Activated CD4-positive, alpha-beta T cell treated with anti-CD3 and anti-CD28 coated beads, Interleukin-2, amount 10 ng/mL, durations not matched to agents 7 days and 5 days (primary cell): ENCODE measurements at regions not wholly inside any gene's neighbourhood (a gene's known extent, or its start where the extent isn't known, plus 50 kb on each side); places are given as distances from the start of the nearest gene placed in this dataset.
"Not testable (repeated sequence)": the region's sequence is repeated elsewhere in the genome, so short reads cannot be mapped to it uniquely, and the experiment has no call there.

ENCODE experiments used
- CTCF ChIA-PET: fragments of 350-600 bp; sonication (Branson Sonifier 250); formaldehyde crosslinking; loops from one replicate; lab custom pipeline; 2021; ENCODE audit warnings: antibody characterized with exemption; lab: Charles Lee
- POLR2A ChIA-PET: fragments of 350-600 bp; sonication (Branson Sonifier 250); formaldehyde crosslinking; loops from one replicate; lab custom pipeline; 2021; ENCODE audit warnings: antibody characterized with exemption; lab: Charles Lee
- DNase-seq: peaks from one replicate; pipeline ENCODE4 v3.0.0-alpha.2; 2020
- H3K27ac Mint-ChIP-seq: one replicate; pipeline ENCODE4 v1.8.0; 2021; ENCODE audit warnings: mild to moderate bottlenecking, moderate library complexity, mixed read lengths
- H3K27me3 Mint-ChIP-seq: one replicate; pipeline ENCODE4 v1.8.0; 2021; ENCODE audit warnings: mixed read lengths
- H3K36me3 Mint-ChIP-seq: one replicate; pipeline ENCODE4 v1.8.0; 2021; ENCODE audit warnings: low read depth, mixed read lengths
- H3K4me1 Mint-ChIP-seq: one replicate; pipeline ENCODE4 v1.8.0; 2021; ENCODE audit warnings: mixed read lengths
- H3K4me3 Mint-ChIP-seq: one replicate; pipeline ENCODE4 v1.8.0; 2021; ENCODE audit warnings: mild to moderate bottlenecking, moderate library complexity, mixed read lengths
- H3K9me3 Mint-ChIP-seq: one replicate; pipeline ENCODE4 v1.8.0; 2021; ENCODE audit warnings: mixed read lengths

GRCh38 chr11:49702121-49702520, 250.1 kb upstream of the OR4C13 start:
- H3K27ac Mint-ChIP-seq, H3K36me3 Mint-ChIP-seq, H3K4me1 Mint-ChIP-seq, H3K4me3 Mint-ChIP-seq, H3K27me3 Mint-ChIP-seq, CTCF ChIA-PET, POLR2A ChIA-PET, DNase-seq: not testable (repeated sequence)
- H3K9me3 Mint-ChIP-seq = peaks cover 11% of the 10 kb centered on the region

- CTCF ChIA-PET, H3K4me3 Mint-ChIP-seq, H3K27me3 Mint-ChIP-seq, H3K4me1 Mint-ChIP-seq, H3K27ac Mint-ChIP-seq, H3K36me3 Mint-ChIP-seq, H3K9me3 Mint-ChIP-seq, DNase-seq, POLR2A ChIA-PET: not testable (repeated sequence)
Observed at GRCh38 chr11:49750447-49750846, 201.7 kb upstream of the OR4C13 start.

- H3K9me3 Mint-ChIP-seq = not testable (repeated sequence)
Observed at GRCh38 chr11:49750960-49751359, 201.2 kb upstream of the OR4C13 start.

DNA sequence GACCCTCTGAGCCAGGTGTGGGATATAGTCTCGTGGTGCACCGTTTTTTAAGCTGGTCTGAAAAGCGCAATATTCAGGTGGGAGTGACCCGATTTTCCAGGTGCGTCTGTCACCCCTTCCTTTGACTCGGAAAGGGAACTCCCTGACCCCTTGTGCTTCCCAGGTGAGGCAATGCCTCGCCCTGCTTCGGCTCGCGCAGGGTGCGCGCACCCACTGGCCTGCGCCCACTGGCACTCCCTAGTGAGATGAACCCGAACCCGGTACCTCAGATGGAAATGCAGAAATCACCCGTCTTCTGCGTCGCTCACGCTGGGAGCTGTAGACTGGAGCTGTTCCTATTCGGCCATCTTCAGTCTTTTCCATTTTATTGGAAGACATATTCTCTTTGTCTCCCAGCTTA, 171.4 kb upstream of the OR4C13 start:
- H3K36me3 Mint-ChIP-seq, H3K4me1 Mint-ChIP-seq, H3K27ac Mint-ChIP-seq, H3K4me3 Mint-ChIP-seq, H3K9me3 Mint-ChIP-seq, H3K27me3 Mint-ChIP-seq, POLR2A ChIA-PET, DNase-seq, CTCF ChIA-PET: not testable (repeated sequence)

More at GRCh38 chr11:49750960-49751359, 201.2 kb upstream of the OR4C13 start:
- H3K4me3 Mint-ChIP-seq, H3K36me3 Mint-ChIP-seq, H3K4me1 Mint-ChIP-seq, H3K27me3 Mint-ChIP-seq, DNase-seq, CTCF ChIA-PET, H3K27ac Mint-ChIP-seq, POLR2A ChIA-PET: not testable (repeated sequence)

DNA sequence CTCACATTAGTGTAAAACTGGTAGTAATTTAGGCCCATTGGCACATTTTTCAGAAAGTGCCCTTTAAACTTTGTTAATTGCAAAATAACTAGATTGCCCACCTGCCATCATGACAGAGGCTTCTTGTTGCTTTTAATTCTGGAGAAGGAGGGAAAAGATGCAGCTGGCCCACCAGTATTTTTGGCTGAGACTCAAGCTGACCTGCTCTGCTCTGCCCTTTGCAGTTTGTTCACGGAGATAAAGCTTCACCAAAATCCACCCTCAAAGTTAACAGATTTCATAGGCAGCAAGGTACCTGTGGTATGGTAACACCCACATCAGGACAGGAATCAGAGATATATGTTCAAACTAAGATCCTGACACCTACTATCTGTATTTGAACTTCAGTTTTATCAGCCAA, 170.2 kb upstream of the OR4C13 start:
- H3K9me3 Mint-ChIP-seq, H3K4me1 Mint-ChIP-seq, H3K36me3 Mint-ChIP-seq, H3K27me3 Mint-ChIP-seq, H3K27ac Mint-ChIP-seq, CTCF ChIA-PET, POLR2A ChIA-PET, DNase-seq, H3K4me3 Mint-ChIP-seq: not testable (repeated sequence)

DNA sequence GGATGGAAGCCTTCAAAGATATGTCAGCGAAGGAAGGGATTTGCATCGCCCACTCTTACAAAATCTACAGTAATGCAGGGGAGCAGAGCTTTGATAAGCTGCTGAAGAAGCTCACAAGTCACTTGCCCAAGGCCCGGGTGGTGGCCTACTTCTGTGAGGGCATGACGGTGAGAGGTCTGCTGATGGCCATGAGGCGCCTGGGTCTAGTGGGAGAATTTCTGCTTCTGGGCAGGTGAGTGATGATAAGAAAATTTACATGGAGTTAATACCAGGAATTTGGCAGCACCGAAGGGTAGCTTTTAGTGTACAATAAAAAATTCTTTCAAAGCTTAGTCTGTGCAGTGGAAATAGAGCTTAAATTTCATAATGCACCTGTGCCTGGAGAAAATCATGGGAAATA, 168.3 kb upstream of the OR4C13 start:
- H3K27me3 Mint-ChIP-seq, POLR2A ChIA-PET, H3K27ac Mint-ChIP-seq, H3K36me3 Mint-ChIP-seq, H3K9me3 Mint-ChIP-seq, CTCF ChIA-PET, DNase-seq, H3K4me3 Mint-ChIP-seq, H3K4me1 Mint-ChIP-seq: not testable (repeated sequence)

- H3K4me3 Mint-ChIP-seq, H3K4me1 Mint-ChIP-seq, DNase-seq, POLR2A ChIA-PET, CTCF ChIA-PET, H3K27ac Mint-ChIP-seq, H3K36me3 Mint-ChIP-seq, H3K27me3 Mint-ChIP-seq: not testable (repeated sequence)
- peaks cover 12% of the 10 kb centered on the region for H3K9me3 Mint-ChIP-seq
Observed at GRCh38 chr11:49789787-49790186, 162.4 kb upstream of the OR4C13 start.

GRCh38 chr11:49798206-49798837, 153.9 kb upstream of the OR4C13 start:
- H3K36me3 Mint-ChIP-seq, H3K27me3 Mint-ChIP-seq, DNase-seq, POLR2A ChIA-PET, H3K4me1 Mint-ChIP-seq, CTCF ChIA-PET, H3K27ac Mint-ChIP-seq, H3K4me3 Mint-ChIP-seq: not testable (repeated sequence)
- peaks cover 14% of the 10 kb centered on the region for H3K9me3 Mint-ChIP-seq

DNA sequence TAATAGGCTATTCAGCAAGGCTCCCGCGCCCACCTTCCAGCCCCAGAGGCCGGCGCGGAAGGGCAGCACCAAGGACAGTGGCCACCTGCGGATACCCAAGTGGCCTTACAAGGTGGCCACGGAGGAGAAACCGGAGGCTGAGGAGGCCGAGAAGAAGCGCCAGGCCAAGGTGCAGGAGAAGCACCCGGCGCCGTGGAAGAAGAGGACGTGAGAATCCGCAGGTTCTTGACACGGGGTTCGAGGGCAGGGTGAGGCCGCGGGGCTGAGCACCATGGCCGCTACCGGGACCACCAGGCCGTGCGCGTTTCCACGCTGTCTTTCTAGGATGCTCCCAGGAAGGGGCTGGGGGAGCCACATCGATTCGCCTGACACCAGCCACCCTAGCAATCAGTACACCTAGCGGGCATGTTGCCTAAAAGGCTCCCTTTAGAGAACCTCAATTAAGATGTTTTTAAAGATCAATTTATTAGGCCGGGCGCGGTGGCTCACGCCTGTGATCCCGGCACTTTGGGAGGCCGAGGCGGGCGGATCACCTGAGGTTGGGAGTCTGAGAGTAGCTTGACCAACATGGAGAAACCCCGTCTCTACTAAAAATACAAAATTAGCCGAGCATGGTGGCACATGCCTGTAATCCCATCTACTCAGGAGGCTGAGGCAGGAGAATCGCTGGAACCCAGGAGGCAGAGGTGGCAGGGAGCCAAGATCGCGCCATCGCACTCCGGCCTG, 134.3 kb upstream of the OR4C13 start:
- POLR2A ChIA-PET, H3K27me3 Mint-ChIP-seq, CTCF ChIA-PET, DNase-seq, H3K36me3 Mint-ChIP-seq, H3K4me3 Mint-ChIP-seq, H3K9me3 Mint-ChIP-seq, H3K4me1 Mint-ChIP-seq, H3K27ac Mint-ChIP-seq: not testable (repeated sequence)

DNA sequence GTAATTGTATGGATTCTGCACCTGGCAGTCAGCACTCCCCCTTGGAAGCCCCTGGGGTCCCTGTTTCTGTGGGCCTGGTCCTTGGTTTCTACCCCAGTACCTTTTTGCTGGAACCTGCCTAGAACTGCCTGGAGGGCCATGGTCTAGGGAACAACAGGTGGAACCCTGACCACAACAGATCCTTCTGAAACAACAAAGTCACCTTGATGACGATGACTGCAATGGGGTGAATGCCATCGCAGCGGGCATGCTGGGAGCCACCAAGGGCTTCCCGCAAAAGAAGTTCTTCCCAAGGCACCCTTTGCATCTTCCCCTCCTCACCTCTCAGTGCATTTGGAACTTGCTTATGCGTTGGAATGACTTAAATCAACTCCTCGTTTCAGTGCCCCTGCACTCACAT, 129.0 kb upstream of the OR4C13 start:
- H3K4me3 Mint-ChIP-seq, DNase-seq, H3K27me3 Mint-ChIP-seq, H3K27ac Mint-ChIP-seq, H3K4me1 Mint-ChIP-seq, POLR2A ChIA-PET, CTCF ChIA-PET, H3K36me3 Mint-ChIP-seq: not testable (repeated sequence)
- peaks cover 10% of the 10 kb centered on the region for H3K9me3 Mint-ChIP-seq

- CTCF ChIA-PET, H3K27ac Mint-ChIP-seq, H3K4me1 Mint-ChIP-seq, H3K27me3 Mint-ChIP-seq, H3K36me3 Mint-ChIP-seq, POLR2A ChIA-PET, DNase-seq, H3K9me3 Mint-ChIP-seq, H3K4me3 Mint-ChIP-seq: not testable (repeated sequence)
Observed at GRCh38 chr11:49850541-49850940, 101.7 kb upstream of the OR4C13 start.

DNA sequence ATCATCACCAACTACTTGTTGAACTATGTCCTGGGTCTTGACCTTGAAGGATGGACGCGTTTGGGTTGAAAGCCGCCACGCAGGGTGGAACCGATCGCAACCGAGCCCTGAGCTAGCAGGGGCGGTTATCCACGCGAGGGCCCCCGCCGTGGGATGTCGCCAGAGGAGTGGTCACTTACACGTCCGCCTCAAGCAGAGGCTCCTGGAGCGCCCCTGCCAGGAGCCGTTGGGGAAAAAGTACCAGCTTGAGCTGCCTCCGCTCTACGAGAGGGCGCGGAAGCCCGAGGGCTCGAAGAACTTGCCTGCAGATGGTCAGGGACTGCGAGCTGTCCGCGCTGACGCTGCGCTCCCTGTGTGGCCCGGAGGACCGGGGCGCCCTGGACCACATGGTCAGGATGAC, 100.7 kb upstream of the OR4C13 start:
- POLR2A ChIA-PET = no interaction called here
- Mint-ChIP-seq H3K4me1 (no peaks in the 10 kb centered on the region), H3K36me3 (no peaks in the 10 kb centered on the region), H3K4me3 (no peak overlapping the region), H3K27ac (no peak overlapping the region), H3K9me3 (peaks cover 8% of the 10 kb centered on the region), H3K27me3 (no peaks in the 10 kb centered on the region)
- CTCF ChIA-PET = no interaction called here
- DNase-seq = no peak

- no peak for DNase-seq
- H3K4me1 Mint-ChIP-seq = no peaks in the 10 kb centered on the region
- H3K27me3 Mint-ChIP-seq = no peaks in the 10 kb centered on the region
- ChIA-PET POLR2A (no interaction called here), CTCF (no interaction called here)
- H3K4me3 Mint-ChIP-seq = no peak overlapping the region
- no peaks in the 10 kb centered on the region for H3K36me3 Mint-ChIP-seq
- H3K27ac Mint-ChIP-seq = no peak overlapping the region
- H3K9me3 Mint-ChIP-seq = peaks cover 8% of the 10 kb centered on the region
Observed at GRCh38 chr11:49851971-49852389, 100.2 kb upstream of the OR4C13 start.

- DNase-seq, H3K9me3 Mint-ChIP-seq, H3K4me1 Mint-ChIP-seq, CTCF ChIA-PET, H3K36me3 Mint-ChIP-seq, H3K4me3 Mint-ChIP-seq, H3K27ac Mint-ChIP-seq, H3K27me3 Mint-ChIP-seq, POLR2A ChIA-PET: not testable (repeated sequence)
Observed at GRCh38 chr11:49888875-49889274, 63.3 kb upstream of the OR4C13 start.
